Type B pancreatic cell (in vitro differentiated cells): ENCODE measurements at regions not wholly inside any gene's neighbourhood (a gene's known extent, or its start where the extent isn't known, plus 50 kb on each side); places are given as distances from the start of the nearest gene placed in this dataset.
"Not testable (repeated sequence)": the region's sequence is repeated elsewhere in the genome, so short reads cannot be mapped to it uniquely, and the experiment has no call there.

Experiments
- DNase-seq: peaks from one replicate; pipeline ENCODE4 v3.0.0; 2021; ENCODE audit warnings: mixed read lengths; ENCODE audit not compliant: unreplicated experiment; ENCODE audit errors: extremely low spot score
- H3K27ac Mint-ChIP-seq: 2 replicates; pipeline ENCODE4 v1.8.0; 2021; ENCODE audit warnings: mild to moderate bottlenecking, mixed read lengths
- H3K27me3 Mint-ChIP-seq: 2 replicates; pipeline ENCODE4 v1.8.0; 2021; ENCODE audit warnings: mixed read lengths
- H3K36me3 Mint-ChIP-seq: 2 replicates; pipeline ENCODE4 v1.8.0; 2021; ENCODE audit warnings: mixed read lengths
- H3K4me1 Mint-ChIP-seq: one replicate; pipeline ENCODE4 v1.8.0; 2021; ENCODE audit warnings: mixed read lengths; ENCODE audit not compliant: unreplicated experiment
- H3K4me3 Mint-ChIP-seq: 2 replicates; pipeline ENCODE4 v1.8.0; 2021; ENCODE audit warnings: mild to moderate bottlenecking, mixed read lengths
- H3K9me3 Mint-ChIP-seq: 2 replicates; pipeline ENCODE4 v1.8.0; 2021; ENCODE audit warnings: mixed read lengths
- CTCF ChIP-seq: fragments of 200-600 bp; sonication (generic); conservative IDR thresholded peaks from 2 replicates; pipeline ENCODE4 v1.5.0; 2021; ENCODE audit warnings: antibody characterized with exemption, mild to moderate bottlenecking

GRCh38 chr12:33763331-33763730 is 259.0 kb upstream of the ALG10 start:
- no peak overlapping the region for H3K27ac Mint-ChIP-seq
- no peak for DNase-seq
- no peaks in the 10 kb centered on the region for H3K36me3 Mint-ChIP-seq
- H3K27me3 Mint-ChIP-seq = peaks cover 12% of the 10 kb centered on the region
- no peaks in the 10 kb centered on the region for H3K4me1 Mint-ChIP-seq
- TF ChIP-seq CTCF = no peak
- no peaks in the 10 kb centered on the region for H3K9me3 Mint-ChIP-seq
- H3K4me3 Mint-ChIP-seq = no peak overlapping the region

DNA sequence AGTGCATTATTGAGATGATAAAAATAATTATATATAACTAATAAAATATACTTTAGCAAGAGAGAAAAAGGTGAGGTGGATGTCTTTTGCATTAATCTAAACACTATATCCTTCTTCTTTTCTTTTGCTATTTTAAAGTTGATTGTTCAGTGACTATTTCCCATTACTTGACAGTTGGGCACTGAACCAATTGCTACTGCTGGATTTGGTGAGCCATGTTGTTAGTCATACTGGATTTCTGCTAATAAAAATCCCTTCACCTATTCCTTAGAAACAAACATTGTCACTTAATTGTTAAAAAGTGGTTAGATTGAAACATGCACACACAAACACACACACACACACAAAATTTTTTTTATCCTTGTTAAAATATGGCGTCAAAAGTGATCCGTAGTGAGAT is 251.6 kb upstream of the ALG10 start:
- Mint-ChIP-seq H3K27ac (no peak overlapping the region), H3K27me3 (no peaks in the 10 kb centered on the region), H3K4me1 (no peaks in the 10 kb centered on the region), H3K9me3 (no peaks in the 10 kb centered on the region), H3K4me3 (no peak overlapping the region), H3K36me3 (peaks cover 4% of the 10 kb centered on the region)
- no peak for TF ChIP-seq CTCF
- no peak for DNase-seq

GRCh38 chr12:33771889-33772288 is 250.4 kb upstream of the ALG10 start:
- Mint-ChIP-seq H3K27me3 (no peaks in the 10 kb centered on the region), H3K27ac (no peak overlapping the region), H3K9me3 (no peaks in the 10 kb centered on the region), H3K4me3 (no peak overlapping the region), H3K4me1 (no peaks in the 10 kb centered on the region), H3K36me3 (peaks cover 4% of the 10 kb centered on the region)
- TF ChIP-seq CTCF = no peak
- no peak for DNase-seq

GRCh38 chr12:33773091-33773490 is 249.2 kb upstream of the ALG10 start:
- H3K36me3 Mint-ChIP-seq, H3K4me1 Mint-ChIP-seq, DNase-seq, H3K4me3 Mint-ChIP-seq, H3K27ac Mint-ChIP-seq, H3K9me3 Mint-ChIP-seq, H3K27me3 Mint-ChIP-seq: not testable (repeated sequence)

- Mint-ChIP-seq H3K9me3 (peaks cover 6% of the 10 kb centered on the region), H3K4me3 (no peak overlapping the region), H3K36me3 (no peaks in the 10 kb centered on the region), H3K27me3 (no peaks in the 10 kb centered on the region), H3K4me1 (no peaks in the 10 kb centered on the region), H3K27ac (no peak overlapping the region)
- TF ChIP-seq CTCF = no peak
- DNase-seq = no peak
Observed at GRCh38 chr12:33786532-33786931, 235.8 kb upstream of the ALG10 start.

DNA sequence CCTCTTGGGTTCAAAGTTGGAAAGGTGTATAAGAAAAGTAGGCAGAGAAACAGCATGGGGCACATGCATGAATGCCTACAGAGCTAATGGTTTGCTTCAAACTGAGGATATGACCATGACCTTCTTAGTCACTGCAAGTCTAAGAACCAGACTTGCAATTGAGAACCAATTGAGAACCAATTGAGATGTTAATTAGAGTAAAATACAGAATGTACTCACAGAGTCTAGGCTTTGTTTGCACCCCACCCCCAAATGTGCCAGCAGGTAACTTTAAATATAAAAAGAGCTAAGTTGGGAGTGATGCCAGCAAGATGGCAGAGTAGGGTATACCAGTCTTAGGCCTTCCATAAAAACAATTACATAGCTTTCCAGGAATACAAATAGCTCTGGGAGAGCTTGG is 227.3 kb upstream of the ALG10 start:
- H3K4me3 Mint-ChIP-seq = no peak overlapping the region
- H3K4me1 Mint-ChIP-seq = no peaks in the 10 kb centered on the region
- no peak overlapping the region for H3K27ac Mint-ChIP-seq
- H3K27me3 Mint-ChIP-seq = no peaks in the 10 kb centered on the region
- TF ChIP-seq CTCF = no peak
- no peaks in the 10 kb centered on the region for H3K36me3 Mint-ChIP-seq
- H3K9me3 Mint-ChIP-seq = peaks cover 6% of the 10 kb centered on the region
- no peak for DNase-seq
